Kidney tubule cell (primary cell): ENCODE measurements at regions not wholly inside any gene's neighbourhood (a gene's known extent, or its start where the extent isn't known, plus 50 kb on each side); places are given as distances from the start of the nearest gene placed in this dataset.
"Not testable (repeated sequence)": the region's sequence is repeated elsewhere in the genome, so short reads cannot be mapped to it uniquely, and the experiment has no call there.

Source experiments
- DNase-seq: peaks from one replicate; pipeline ENCODE4 v3.0.0-alpha.2; 2018; ENCODE audit warnings: low spot score

- not testable (repeated sequence) for DNase-seq
These were observed 155.8 kb upstream of the ARHGAP42 start for GRCh38 chr11:100531290-100531689.

- no peak for DNase-seq
These were observed 150.1 kb upstream of the ARHGAP42 start for GRCh38 chr11:100536979-100537378.

GRCh38 chr11:100543386-100543785 is 143.7 kb upstream of the ARHGAP42 start:
- DNase-seq, result peak; percentile 40

GRCh38 chr11:100545556-100545955 is 141.5 kb upstream of the ARHGAP42 start:
- no peak for DNase-seq

- DNase-seq, result no peak
These were observed 141.1 kb upstream of the ARHGAP42 start for GRCh38 chr11:100545970-100546369.

- peak; percentile 87 for DNase-seq
These were observed 140.4 kb upstream of the ARHGAP42 start for GRCh38 chr11:100546714-100547113.

GRCh38 chr11:100550298-100550697 is 136.8 kb upstream of the ARHGAP42 start:
- DNase-seq, result no peak

- no peak for DNase-seq
These were observed 136.0 kb upstream of the ARHGAP42 start for GRCh38 chr11:100550912-100551632.

- DNase-seq, result no peak
These were observed 131.2 kb upstream of the ARHGAP42 start for GRCh38 chr11:100555931-100556330.

GRCh38 chr11:100556781-100557180 is 130.3 kb upstream of the ARHGAP42 start:
- DNase-seq, result no peak

- DNase-seq, result peak; percentile 65
These were observed 129.1 kb upstream of the ARHGAP42 start for GRCh38 chr11:100557830-100558611.

- DNase-seq, result no peak
These were observed 126.5 kb upstream of the ARHGAP42 start for GRCh38 chr11:100560606-100561005.

GRCh38 chr11:100561323-100561722 is 125.8 kb upstream of the ARHGAP42 start:
- DNase-seq, result no peak

GRCh38 chr11:100562128-100562527 is 125.0 kb upstream of the ARHGAP42 start:
- peak; percentile 84 for DNase-seq

GRCh38 chr11:100563541-100564280 is 123.4 kb upstream of the ARHGAP42 start:
- peak; percentile 27 for DNase-seq

GRCh38 chr11:100573911-100574513 is 113.1 kb upstream of the ARHGAP42 start:
- no peak for DNase-seq

GRCh38 chr11:100574894-100575769 is 112.0 kb upstream of the ARHGAP42 start:
- peak; percentile 48 for DNase-seq

GRCh38 chr11:100575860-100576717 is 111.0 kb upstream of the ARHGAP42 start:
- peak; percentile 68 for DNase-seq

GRCh38 chr11:100576718-100577021 is 110.4 kb upstream of the ARHGAP42 start:
- no peak for DNase-seq

GRCh38 chr11:100578831-100579311 is 108.2 kb upstream of the ARHGAP42 start:
- DNase-seq, result peak; percentile 88
